D721Med (cell line): ENCODE measurements at regions not wholly inside any gene's neighbourhood (a gene's known extent, or its start where the extent isn't known, plus 50 kb on each side); places are given as distances from the start of the nearest gene placed in this dataset.

Source experiments
- DNase-seq: peaks from one replicate; pipeline ENCODE4 v3.0.0; 2011; ENCODE audit warnings: low spot score; ENCODE audit not compliant: insufficient read length
- FAIRE-seq: peaks from 2 replicates; lab custom pipeline; 2011; peaks lifted over from hg19 to GRCh38; lab: Jason Lieb, UNC
- CTCF ChIP-seq: IDR thresholded peaks from 2 replicates; pipeline ENCODE4 v1.5.1; 2012; ENCODE audit warnings: mild to moderate bottlenecking, control low read depth; ENCODE audit not compliant: insufficient read depth; ENCODE audit errors: missing control alignments

GRCh38 chr2:240204431-240205276 is 64.2 kb upstream of the OTOS start:
- no peak for DNase-seq
- no peak for TF ChIP-seq CTCF
- FAIRE-seq, result no peak

- DNase-seq (no peak), FAIRE-seq (no peak)
- TF ChIP-seq CTCF, result no peak
Measured at GRCh38 chr2:240205348-240205747, 64.9 kb upstream of the OTOS start.

GRCh38 chr2:240205772-240206171 is 65.3 kb upstream of the OTOS start:
- no peak for TF ChIP-seq CTCF
- DNase-seq (no peak), FAIRE-seq (no peak)

- no peak for FAIRE-seq
- no peak for TF ChIP-seq CTCF
Measured at GRCh38 chr2:240206630-240207029, 66.2 kb upstream of the OTOS start.

GRCh38 chr2:240207661-240208060 is 67.2 kb upstream of the OTOS start:
- TF ChIP-seq CTCF, result no peak
- FAIRE-seq, result no peak

More at GRCh38 chr2:240206630-240207029, 66.2 kb upstream of the OTOS start:
- DNase-seq, result no peak

GRCh38 chr2:240208096-240208495 is 67.6 kb upstream of the OTOS start:
- no peak for TF ChIP-seq CTCF
- DNase-seq (no peak), FAIRE-seq (no peak)

More at GRCh38 chr2:240207661-240208060, 67.2 kb upstream of the OTOS start:
- no peak for DNase-seq

GRCh38 chr2:240208631-240209211 is 68.3 kb upstream of the OTOS start:
- no peak for DNase-seq
- FAIRE-seq, result no peak
- no peak for TF ChIP-seq CTCF
